Type B pancreatic cell (in vitro differentiated cells): ENCODE measurements at regions not wholly inside any gene's neighbourhood (a gene's known extent, or its start where the extent isn't known, plus 50 kb on each side); places are given as distances from the start of the nearest gene placed in this dataset.

Experiments used
- DNase-seq: peaks from one replicate; pipeline ENCODE4 v3.0.0; 2021; ENCODE audit warnings: mixed read lengths; ENCODE audit not compliant: unreplicated experiment; ENCODE audit errors: extremely low spot score
- H3K27ac Mint-ChIP-seq: 2 replicates; pipeline ENCODE4 v1.8.0; 2021; ENCODE audit warnings: mild to moderate bottlenecking, mixed read lengths
- H3K27me3 Mint-ChIP-seq: 2 replicates; pipeline ENCODE4 v1.8.0; 2021; ENCODE audit warnings: mixed read lengths
- H3K36me3 Mint-ChIP-seq: 2 replicates; pipeline ENCODE4 v1.8.0; 2021; ENCODE audit warnings: mixed read lengths
- H3K4me1 Mint-ChIP-seq: one replicate; pipeline ENCODE4 v1.8.0; 2021; ENCODE audit warnings: mixed read lengths; ENCODE audit not compliant: unreplicated experiment
- H3K4me3 Mint-ChIP-seq: 2 replicates; pipeline ENCODE4 v1.8.0; 2021; ENCODE audit warnings: mild to moderate bottlenecking, mixed read lengths
- H3K9me3 Mint-ChIP-seq: 2 replicates; pipeline ENCODE4 v1.8.0; 2021; ENCODE audit warnings: mixed read lengths
- CTCF ChIP-seq: fragments of 200-600 bp; sonication (generic); conservative IDR thresholded peaks from 2 replicates; pipeline ENCODE4 v1.5.0; 2021; ENCODE audit warnings: antibody characterized with exemption, mild to moderate bottlenecking

GRCh38 chr10:28812384-28813372, 135.4 kb downstream of the BAMBI start:
- Mint-ChIP-seq H3K9me3 (peaks cover 4% of the 10 kb centered on the region), H3K4me1 (peaks cover 39% of the 10 kb centered on the region), H3K27ac (no peak overlapping the region), H3K27me3 (no peaks in the 10 kb centered on the region), H3K4me3 (no peak overlapping the region), H3K36me3 (no peaks in the 10 kb centered on the region)
- DNase-seq, result no peak
- TF ChIP-seq CTCF, result no peak

GRCh38 chr10:28815681-28816080, 138.4 kb downstream of the BAMBI start:
- Mint-ChIP-seq H3K9me3 (peaks cover 10% of the 10 kb centered on the region), H3K4me3 (no peak overlapping the region), H3K4me1 (peaks cover 30% of the 10 kb centered on the region), H3K27me3 (peaks cover 5% of the 10 kb centered on the region), H3K36me3 (no peaks in the 10 kb centered on the region), H3K27ac (no peak overlapping the region)
- TF ChIP-seq CTCF, result no peak
- DNase-seq, result no peak

- no peak for TF ChIP-seq CTCF
- no peak overlapping the region for H3K4me3 Mint-ChIP-seq
- H3K27me3 Mint-ChIP-seq, result peaks cover 8% of the 10 kb centered on the region
- peaks cover 23% of the 10 kb centered on the region for H3K4me1 Mint-ChIP-seq
- H3K9me3 Mint-ChIP-seq, result peaks cover 5% of the 10 kb centered on the region
- H3K36me3 Mint-ChIP-seq, result no peaks in the 10 kb centered on the region
- DNase-seq, result no peak
- no peak overlapping the region for H3K27ac Mint-ChIP-seq
These were observed 145.6 kb downstream of the BAMBI start for GRCh38 chr10:28822719-28823464.

- Mint-ChIP-seq H3K27me3 (peaks cover 8% of the 10 kb centered on the region), H3K9me3 (peaks cover 5% of the 10 kb centered on the region), H3K36me3 (no peaks in the 10 kb centered on the region), H3K4me3 (no peak overlapping the region), H3K4me1 (peaks cover 17% of the 10 kb centered on the region), H3K27ac (no peak overlapping the region)
- TF ChIP-seq CTCF, result no peak
- DNase-seq, result no peak
These were observed 146.3 kb downstream of the BAMBI start for GRCh38 chr10:28823501-28824075.

GRCh38 chr10:28833313-28833712, 156.0 kb downstream of the BAMBI start:
- Mint-ChIP-seq H3K27ac (no peak overlapping the region), H3K36me3 (no peaks in the 10 kb centered on the region), H3K27me3 (peaks cover 3% of the 10 kb centered on the region), H3K4me3 (no peak overlapping the region), H3K4me1 (peaks cover 12% of the 10 kb centered on the region), H3K9me3 (no peaks in the 10 kb centered on the region)
- TF ChIP-seq CTCF, result no peak
- DNase-seq, result no peak
